ENCODE measurements at regions not wholly inside any gene's neighbourhood (a gene's known extent, or its start where the extent isn't known, plus 50 kb on each side); places are given as distances from the start of the nearest gene placed in this dataset.
"Not testable (repeated sequence)": the region's sequence is repeated elsewhere in the genome, so short reads cannot be mapped to it uniquely, and the experiment has no call there.

DNA sequence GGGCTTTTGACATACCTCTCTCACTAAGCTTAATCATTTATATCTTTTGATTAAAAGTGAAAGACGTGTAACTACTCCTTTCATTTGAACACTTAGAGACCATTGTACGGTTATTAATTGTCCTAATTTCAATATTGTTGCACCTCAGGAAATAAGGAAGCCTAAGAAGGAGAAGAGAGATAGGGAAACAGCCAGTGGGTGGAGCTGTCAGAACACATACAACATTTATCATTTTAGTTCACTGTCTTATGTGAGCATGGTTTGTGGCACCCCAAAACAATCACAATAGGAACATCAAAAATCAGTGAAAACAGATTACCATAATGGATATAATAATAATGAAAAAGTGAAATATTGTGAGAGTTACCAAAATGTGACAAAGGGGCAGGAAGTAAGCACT, 147.2 kb upstream of the POMZP3 start:
- not testable (repeated sequence) for TF ChIP-seq ZNF654 (tag by site-specific recombination; IDR thresholded peaks at IDR 0.05; ENCODE audit: low read depth)
- TF ChIP-seq, protein P1, sequence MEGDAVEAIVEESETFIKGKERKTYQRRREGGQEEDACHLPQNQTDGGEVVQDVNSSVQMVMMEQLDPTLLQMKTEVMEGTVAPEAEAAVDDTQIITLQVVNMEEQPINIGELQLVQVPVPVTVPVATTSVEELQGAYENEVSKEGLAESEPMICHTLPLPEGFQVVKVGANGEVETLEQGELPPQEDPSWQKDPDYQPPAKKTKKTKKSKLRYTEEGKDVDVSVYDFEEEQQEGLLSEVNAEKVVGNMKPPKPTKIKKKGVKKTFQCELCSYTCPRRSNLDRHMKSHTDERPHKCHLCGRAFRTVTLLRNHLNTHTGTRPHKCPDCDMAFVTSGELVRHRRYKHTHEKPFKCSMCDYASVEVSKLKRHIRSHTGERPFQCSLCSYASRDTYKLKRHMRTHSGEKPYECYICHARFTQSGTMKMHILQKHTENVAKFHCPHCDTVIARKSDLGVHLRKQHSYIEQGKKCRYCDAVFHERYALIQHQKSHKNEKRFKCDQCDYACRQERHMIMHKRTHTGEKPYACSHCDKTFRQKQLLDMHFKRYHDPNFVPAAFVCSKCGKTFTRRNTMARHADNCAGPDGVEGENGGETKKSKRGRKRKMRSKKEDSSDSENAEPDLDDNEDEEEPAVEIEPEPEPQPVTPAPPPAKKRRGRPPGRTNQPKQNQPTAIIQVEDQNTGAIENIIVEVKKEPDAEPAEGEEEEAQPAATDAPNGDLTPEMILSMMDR (tag by site-specific recombination; IDR thresholded peaks at IDR 0.05) = not testable (repeated sequence)
